H1 (cell line): ENCODE measurements at regions not wholly inside any gene's neighbourhood (a gene's known extent, or its start where the extent isn't known, plus 50 kb on each side); places are given as distances from the start of the nearest gene placed in this dataset.

Source experiments
- CTCF ChIA-PET: fragments of 300-600 bp; sonication (Branson Sonifier 250); formaldehyde crosslinking; loops from one replicate; lab custom pipeline; 2021; ENCODE audit not compliant: partially characterized antibody; lab: Charles Lee
- POLR2A ChIA-PET: fragments of 300-600 bp; sonication (Branson Sonifier 250); formaldehyde crosslinking; loops from one replicate; lab custom pipeline; 2021; ENCODE audit warnings: inconsistent platforms; ENCODE audit not compliant: partially characterized antibody; lab: Charles Lee
- DNase-seq, 2 experiments: peaks; one replicate each; pipeline versions ENCODE4 v3.0.0 to v3.0.0-alpha.2; 2010 to 2022; ENCODE audit warnings: low spot score in 2 of 2, low read depth in 1 of 2, mixed read lengths in 1 of 2
- FAIRE-seq: peaks from 2 replicates; lab custom pipeline; 2011; peaks lifted over from hg19 to GRCh38; lab: Jason Lieb, UNC
- H2AFZ ChIP-seq: 2 replicates; pipeline ENCODE4 v1.8.1; 2012; ENCODE audit warnings: low read length, inconsistent platforms
- H2AK5ac ChIP-seq: 2 replicates; pipeline ENCODE4 v1.6.1; 2013; ENCODE audit warnings: low read depth, low read length
- H2BK120ac ChIP-seq: replicated peaks from 2 replicates; pipeline ENCODE3; 2013; ENCODE audit warnings: low read depth, low read length, inconsistent platforms
- H2BK12ac ChIP-seq: 2 replicates; pipeline ENCODE4 v1.6.1; 2013; ENCODE audit warnings: low read depth, low read length
- H2BK15ac ChIP-seq: 2 replicates; pipeline ENCODE4 v1.6.1; 2013; ENCODE audit warnings: low read length
- H2BK20ac ChIP-seq: 2 replicates; pipeline ENCODE4 v1.6.1; 2013; ENCODE audit warnings: low read length
- H2BK5ac ChIP-seq: 2 replicates; pipeline ENCODE4 v1.6.1; 2013; ENCODE audit warnings: low read depth, low read length
- H3K14ac ChIP-seq: 2 replicates; pipeline ENCODE4 v1.6.1; 2013; ENCODE audit warnings: inconsistent platforms; ENCODE audit not compliant: insufficient read length
- H3K18ac ChIP-seq: 2 replicates; pipeline ENCODE4 v1.6.1; 2013; ENCODE audit warnings: low read length; ENCODE audit errors: extremely low read depth
- H3K23ac ChIP-seq: 2 replicates; pipeline ENCODE4 v1.6.1; 2013; ENCODE audit warnings: inconsistent platforms; ENCODE audit not compliant: insufficient read length
- H3K23me2 ChIP-seq: 2 replicates; pipeline ENCODE4 v1.6.1; 2013; ENCODE audit warnings: low read depth, low read length
- H3K27ac ChIP-seq: 2 replicates; pipeline ENCODE4 v1.6.1; 2011; ENCODE audit warnings: low read depth, low read length, inconsistent platforms
- H3K27me3 ChIP-seq, 4 experiments: replicated peaks in 1 of 4; 1 replicate in 1 of 4; 2 replicates in 3 of 4; pipeline versions ENCODE4 v1.6.1 to v1.8.1; 2011 to 2013; ENCODE audit warnings: low read length in 3 of 4, mild to moderate bottlenecking in 3 of 4, inconsistent platforms in 2 of 4, mixed read lengths in 2 of 4, moderate library complexity in 1 of 4; ENCODE audit not compliant: control insufficient read depth in 3 of 4, insufficient read depth in 3 of 4; ENCODE audit errors: extremely low read depth in 1 of 4
- H3K36me3 ChIP-seq, 4 experiments: 2 replicates each; pipeline versions ENCODE4 v1.6.1 to v1.8.1; 2011 to 2013; ENCODE audit warnings: mild to moderate bottlenecking in 4 of 4, low read length in 3 of 4, moderate library complexity in 2 of 4, control low read depth in 1 of 4, inconsistent platforms in 1 of 4; ENCODE audit not compliant: insufficient read depth in 4 of 4, control insufficient read depth in 2 of 4
- H3K4ac ChIP-seq: replicated peaks from 2 replicates; pipeline ENCODE3; 2013; ENCODE audit warnings: low read length, low read depth, mixed read lengths, inconsistent platforms; ENCODE audit not compliant: insufficient read length
- H3K4me1 ChIP-seq, 4 experiments: replicated peaks in 1 of 4; 1 replicate in 1 of 4; 2 replicates in 3 of 4; pipeline versions ENCODE4 v1.6.1 to v1.8.1; 2011 to 2013; ENCODE audit warnings: low read length in 3 of 4, inconsistent platforms in 2 of 4, mixed read lengths in 1 of 4; ENCODE audit not compliant: insufficient read depth in 4 of 4, control insufficient read depth in 3 of 4
- H3K4me2 ChIP-seq, 2 experiments: 2 replicates each; pipeline versions ENCODE4 v1.6.1 to v1.8.1; 2011 to 2013; ENCODE audit warnings: low read depth in 2 of 2, low read length in 2 of 2, control low read depth in 1 of 2, inconsistent platforms in 1 of 2, mild to moderate bottlenecking in 1 of 2; ENCODE audit not compliant: insufficient read depth in 1 of 2
- H3K4me3 ChIP-seq, 4 experiments: fragments of 200-600, 300-600 bp in 1 of 4; sonication (generic), shearing (Covaris generic), sonication (Bioruptor Twin) in 1 of 4; 2 replicates each; pipeline versions ENCODE4 v1.5.1 to v1.8.1; 2011 to 2016; ENCODE audit warnings: low read length in 4 of 4, low read depth in 3 of 4, control low read depth in 2 of 4, inconsistent platforms in 2 of 4, mild to moderate bottlenecking in 2 of 4, mixed read lengths in 1 of 4, moderate library complexity in 1 of 4; ENCODE audit not compliant: insufficient read depth in 2 of 4; ENCODE audit errors: extremely low read depth in 1 of 4
- H3K56ac ChIP-seq: replicated peaks from 2 replicates; pipeline ENCODE3; 2013; ENCODE audit warnings: low read depth, mild to moderate bottlenecking, mixed read lengths, low read length, inconsistent platforms; ENCODE audit not compliant: insufficient read length
- H3K79me1 ChIP-seq: 2 replicates; pipeline ENCODE4 v1.6.1; 2013; ENCODE audit warnings: low read depth, low read length, control low read depth
- H3K79me2 ChIP-seq, 2 experiments: 2 replicates each; pipeline versions ENCODE4 v1.6.1 to v1.8.1; 2012 to 2013; ENCODE audit warnings: low read length in 2 of 2, mild to moderate bottlenecking in 2 of 2, inconsistent platforms in 1 of 2; ENCODE audit not compliant: insufficient read depth in 2 of 2, control insufficient read depth in 1 of 2
- H3K9ac ChIP-seq, 4 experiments: replicated peaks in 1 of 4; 1 replicate in 1 of 4; 2 replicates in 3 of 4; pipeline versions ENCODE4 v1.6.1 to v1.8.1; 2011 to 2013; ENCODE audit warnings: low read depth in 3 of 4, low read length in 3 of 4, control low read depth in 2 of 4, mild to moderate bottlenecking in 2 of 4, moderate library complexity in 2 of 4, inconsistent platforms in 1 of 4; ENCODE audit errors: extremely low read depth in 1 of 4
- H3K9me3 ChIP-seq, 2 experiments: 2 replicates each; pipeline versions ENCODE4 v1.6.1 to v1.8.1; 2012 to 2013; ENCODE audit warnings: mild to moderate bottlenecking in 2 of 2, moderate library complexity in 2 of 2, control low read depth in 1 of 2, inconsistent platforms in 1 of 2, low read depth in 1 of 2, low read length in 1 of 2, mixed read lengths in 1 of 2; ENCODE audit not compliant: insufficient read depth in 2 of 2
- H4K20me1 ChIP-seq, 2 experiments: replicated peaks in 1 of 2; 2 replicates each; pipeline versions ENCODE3 to v1.8.1; 2011 to 2013; ENCODE audit warnings: inconsistent platforms in 2 of 2, low read length in 2 of 2, mild to moderate bottlenecking in 1 of 2; ENCODE audit not compliant: insufficient read depth in 2 of 2, control insufficient read depth in 1 of 2
- H4K5ac ChIP-seq: 2 replicates; pipeline ENCODE4 v1.6.1; 2013; ENCODE audit warnings: low read length, low read depth, mixed read lengths, inconsistent platforms; ENCODE audit not compliant: insufficient read length
- H4K8ac ChIP-seq: 2 replicates; pipeline ENCODE4 v1.8.0; 2013; ENCODE audit warnings: mild to moderate bottlenecking, moderate library complexity, low read length, inconsistent platforms; ENCODE audit not compliant: insufficient read depth; ENCODE audit errors: extremely low read depth
- H4K91ac ChIP-seq: replicated peaks from 2 replicates; pipeline ENCODE3; 2013; ENCODE audit warnings: low read length, mixed read lengths, inconsistent platforms; ENCODE audit not compliant: insufficient read length
- ASH2L ChIP-seq: fragments of 200-600, 300-600 bp; sonication (generic); IDR thresholded peaks from one replicate; pipeline ENCODE4 v1.7.1; 2017; ENCODE audit warnings: low read length
- CHD1 ChIP-seq: IDR thresholded peaks from 2 replicates; pipeline ENCODE4 v1.6.1; 2012; ENCODE audit warnings: low read depth, low read length, improper control_type of control experiment
- CTBP2 ChIP-seq: IDR thresholded peaks from 2 replicates; pipeline ENCODE4 v1.7.0; 2011; ENCODE audit warnings: borderline replicate concordance, mild to moderate bottlenecking, moderate library complexity, mixed read lengths, low read length; ENCODE audit not compliant: insufficient read depth, insufficient read length
- JUND ChIP-seq: IDR thresholded peaks from 2 replicates; pipeline ENCODE4 v1.6.1; 2011; ENCODE audit warnings: mild to moderate bottlenecking, improper control_type of control experiment, low read length
- KDM1A ChIP-seq: fragments of 200-600, 300-600 bp; sonication (generic); IDR thresholded peaks from 2 replicates; pipeline ENCODE4 v1.7.1; 2016; ENCODE audit warnings: mild to moderate bottlenecking, low read length, borderline replicate concordance
- RFX5 ChIP-seq: IDR thresholded peaks from 2 replicates; pipeline ENCODE4 v1.6.1; 2011; ENCODE audit warnings: low read depth, low read length, improper control_type of control experiment, borderline replicate concordance
- RXRA ChIP-seq: IDR thresholded peaks from 2 replicates; pipeline ENCODE4 v1.6.1; 2011; ENCODE audit warnings: low read depth, mild to moderate bottlenecking, low read length, moderate library complexity; ENCODE audit not compliant: insufficient read depth
- SIRT6 ChIP-seq: IDR thresholded peaks from one replicate; pipeline ENCODE4 v1.7.1; 2012; ENCODE audit warnings: low read length, inconsistent platforms
- WGBS, 2 experiments: shearing (Covaris generic) in 1 of 2; methylation state at CpG; one replicate each; pipeline versions ENCODE4 v1.1.6 to v1.1.7; 2013 to 2015; ENCODE audit warnings: low lambda C conversion rate in 2 of 2, mixed read lengths in 2 of 2, inconsistent platforms in 1 of 2, low coverage in 1 of 2, missing lambda C conversion rate in 1 of 2; ENCODE audit not compliant: insufficient replicate concordance in 2 of 2, insufficient coverage in 1 of 2, insufficient read length in 1 of 2; ENCODE audit errors: extremely low coverage in 1 of 2, missing lambda C conversion rate in 1 of 2; 5-methylcytosine and 5-hydroxymethylcytosine counted together

GRCh38 chr21:18743531-18743930 lies 339.9 kb upstream of the TMPRSS15 start:
- H3K9me3 ChIP-seq: no peaks in the 10 kb centered on the region
- no peak overlapping the region for H2BK20ac ChIP-seq
- FAIRE-seq (no peak), DNase-seq (no peak)
- no peaks in the 10 kb centered on the region for H3K79me2 ChIP-seq
- no peaks in the 10 kb centered on the region; a peak in 1 of 7 replicates for H3K4me1 ChIP-seq
- no peak for TF ChIP-seq ASH2L
- no peak for TF ChIP-seq RXRA
- no peak for TF ChIP-seq JUND
- TF ChIP-seq SIRT6: no peak
- TF ChIP-seq CTBP2: no peak
- no peak for TF ChIP-seq CHD1
- no peak for TF ChIP-seq KDM1A
- no peak for TF ChIP-seq RFX5
- no peak overlapping the region for H2AFZ ChIP-seq
- H2BK15ac ChIP-seq: no peak overlapping the region
- no peak overlapping the region for H4K8ac ChIP-seq
- peaks cover 0 to 1% (median 0%) of the 10 kb centered on the region in 4 experiments; a peak in 1 of 7 replicates for H3K27me3 ChIP-seq
- 80% methylated on average over 1 of the region's 1 CpG; no CpG with 5 or more reads in 1 of the 2 experiments for WGBS, 2 experiments
- no peak overlapping the region for H3K4me2 ChIP-seq
- no peak overlapping the region for H3K4me3 ChIP-seq
- H3K36me3 ChIP-seq: no peaks in the 10 kb centered on the region
- H2AK5ac ChIP-seq: no peak overlapping the region
- H3K23me2 ChIP-seq: no peaks in the 10 kb centered on the region
- no peak overlapping the region for H4K5ac ChIP-seq
- no peak overlapping the region for H2BK5ac ChIP-seq
- no peak overlapping the region for H4K91ac ChIP-seq
- H2BK120ac ChIP-seq: no peak overlapping the region
- no peaks in the 10 kb centered on the region for H4K20me1 ChIP-seq
- H2BK12ac ChIP-seq: no peak overlapping the region
- no peak overlapping the region for H3K56ac ChIP-seq
- no peak overlapping the region for H3K9ac ChIP-seq
- no peak overlapping the region for H3K18ac ChIP-seq
- no peaks in the 10 kb centered on the region for H3K79me1 ChIP-seq
- no peak overlapping the region for H3K23ac ChIP-seq
- ChIA-PET POLR2A (no interaction called here), CTCF (no interaction called here)
- H3K14ac ChIP-seq: no peak overlapping the region
- no peak overlapping the region for H3K4ac ChIP-seq
- no peak overlapping the region for H3K27ac ChIP-seq
